ENCODE measurements at regions not wholly inside any gene's neighbourhood (a gene's known extent, or its start where the extent isn't known, plus 50 kb on each side); places are given as distances from the start of the nearest gene placed in this dataset.

- Histone ChIP-seq H4K20me1 (ENCODE audit: insufficient read depth, low read length) (no peaks in the 10 kb centered on the region), H3K9me1 (ENCODE audit: insufficient read depth, low read length) (peaks cover 2% of the 10 kb centered on the region), H2BK20ac (ENCODE audit: low read depth, low read length) (no peak overlapping the region), H4K8ac (ENCODE audit: low read depth in 2 of 2, low read length in 2 of 2) (no peak overlapping the region), H3K27me3 (ENCODE audit: control insufficient read depth, insufficient read depth, low read length) (no peaks in the 10 kb centered on the region), H3K14ac (replicated peaks; ENCODE audit: low read depth, low read length) (no peak overlapping the region), H3K4me3 (ENCODE audit: insufficient read depth, low read depth, low read length) (no peak overlapping the region), H2BK120ac (ENCODE audit: low read depth, low read length) (no peak overlapping the region), H3K79me1 (ENCODE audit: low read depth in 1 of 2, low read length in 2 of 2) (no peaks in the 10 kb centered on the region), H3K56ac (ENCODE audit: extremely low read depth, insufficient read depth, low read length) (no peak overlapping the region), H2AK5ac (ENCODE audit: low read depth, low read length) (no peak overlapping the region), H3K9me3 (ENCODE audit: control insufficient read depth, insufficient read depth, low read length) (no peaks in the 10 kb centered on the region), H3K4me2 (ENCODE audit: low read depth, low read length) (no peak overlapping the region), H2BK15ac (ENCODE audit: low read depth, low read length) (no peak overlapping the region), H3K9ac (ENCODE audit: low read depth, low read length) (no peak overlapping the region), H2AFZ (replicated peaks; ENCODE audit: low read length, poor library complexity) (no peak overlapping the region), H3K27ac (ENCODE audit: insufficient read depth, low read length) (no peak overlapping the region), H3K4ac (ENCODE audit: low read depth, low read length) (no peak overlapping the region), H4K5ac (ENCODE audit: low read depth, low read length) (no peak overlapping the region), H2AK9ac (replicated peaks; ENCODE audit: low read depth, low read length, poor library complexity) (no peak overlapping the region), H2BK5ac (ENCODE audit: low read depth, low read length, poor library complexity, severe bottlenecking) (no peak overlapping the region), H4K91ac (ENCODE audit: insufficient read depth, low read depth, low read length) (no peak overlapping the region), H3K18ac (ENCODE audit: low read depth, low read length) (no peak overlapping the region), H3K23ac (ENCODE audit: low read depth, low read length) (no peak overlapping the region), H3K36me3 (ENCODE audit: control insufficient read depth, insufficient read depth, low read length) (no peaks in the 10 kb centered on the region), H3K4me1 (ENCODE audit: control insufficient read depth, insufficient read depth, low read length) (peaks cover 5% of the 10 kb centered on the region; the same call in 1 of the 2 replicates)
- in situ Hi-C loops (cut with MboI; ENCODE audit: low sequenced_read_pairs) (no loop called here), intact Hi-C loops (cut with micrococcal nuclease) (no loop called here), dilution Hi-C loops (cut with HindIII; ENCODE audit: low sequenced_read_pairs, unreplicated experiment) (no loop called here)
- ChIA-PET CTCF (no interaction called here), POLR2A (ENCODE audit: unreplicated experiment) (no interaction called here)
- TF ChIP-seq RAD21 (IDR thresholded peaks at IDR 0.05; ENCODE audit: low read length) (no peak), USF2 (IDR thresholded peaks at IDR 0.05; ENCODE audit: low read depth, low read length) (no peak), CEBPB (IDR thresholded peaks at IDR 0.05; ENCODE audit: low read depth, low read length) (no peak), MAFK (IDR thresholded peaks at IDR 0.05; ENCODE audit: low read depth, low read length) (no peak), FOS (IDR thresholded peaks at IDR 0.05; ENCODE audit: low read depth, low read length) (no peak), RCOR1 (IDR thresholded peaks at IDR 0.05; ENCODE audit: insufficient replicate concordance, low read length) (no peak), MXI1 (IDR thresholded peaks at IDR 0.05; ENCODE audit: borderline replicate concordance, low read depth, low read length) (no peak), CTCF (conservative IDR thresholded peaks at IDR 0.05; ENCODE audit: low read depth, low read length) (no peak), POLR2A (IDR thresholded peaks at IDR 0.05; ENCODE audit: low read depth, low read length) (no peak), ELK1 (IDR thresholded peaks at IDR 0.05; ENCODE audit: borderline replicate concordance, low read depth, low read length) (no peak), CHD1 (IDR thresholded peaks at IDR 0.05; ENCODE audit: low read depth, low read length) (no peak), RFX5 (IDR thresholded peaks at IDR 0.05; ENCODE audit: low read depth, low read length) (no peak), SMC3 (IDR thresholded peaks at IDR 0.05; ENCODE audit: low read depth, low read length) (no peak), NFE2L2 (IDR thresholded peaks at IDR 0.05; ENCODE audit: low read depth, low read length) (no peak)
- BruUV-seq (replicated peaks) = no TSS peak
- WGBS, 2 experiments (ENCODE audit: extremely low coverage in 2 of 2, insufficient read length in 1 of 2) = 80% methylated on average over 1 of the region's 9 CpGs; no CpG with 5 or more reads in 1 of the 2 experiments
- ATAC-seq (ENCODE audit: low read depth) (no peak), DNase-seq (no peak)
Observed at GRCh38 chr1:232386294-232386693, 243.6 kb downstream of the SIPA1L2 start.

Data from IMR-90 (cell line).